Endothelial cell of umbilical vein (primary cell): ENCODE measurements at regions not wholly inside any gene's neighbourhood (a gene's known extent, or its start where the extent isn't known, plus 50 kb on each side); places are given as distances from the start of the nearest gene placed in this dataset.

Experiments used
- BruUV-seq: library from RNA; stranded (reverse); fragments of 400-500 nt; replicated peaks from 2 replicates; lab custom pipeline; 2021; lab: Mats Ljungman, UMichigan
- CTCF ChIA-PET: fragments of 300-600, 350-600 bp; sonication (Branson Sonifier 250); formaldehyde crosslinking; loops from one replicate; lab custom pipeline; 2021; ENCODE audit warnings: antibody characterized with exemption, inconsistent platforms; lab: Charles Lee
- POLR2A ChIA-PET: fragments of 300-600, 350-600 bp; sonication (Branson Sonifier 250); formaldehyde crosslinking; loops from one replicate; lab custom pipeline; 2021; ENCODE audit warnings: antibody characterized with exemption, inconsistent platforms; lab: Charles Lee
- DNase-seq: peaks from one replicate; pipeline ENCODE4 v3.0.0-alpha.2; 2011; ENCODE audit warnings: low read depth, low spot score
- FAIRE-seq: peaks from 2 replicates; lab custom pipeline; 2011; peaks lifted over from hg19 to GRCh38; lab: Jason Lieb, UNC
- H2AFZ ChIP-seq: 2 replicates; pipeline ENCODE4 v1.6.0; 2012; ENCODE audit warnings: low read depth, low read length, control low read depth, inconsistent platforms
- H3K27ac ChIP-seq: 2 replicates; pipeline ENCODE4 v1.5.1; 2011; ENCODE audit warnings: low read depth, mild to moderate bottlenecking, control low read depth, low read length, moderate library complexity; ENCODE audit not compliant: insufficient read depth
- H3K27me3 ChIP-seq, 2 experiments: 2 replicates each; pipeline versions ENCODE4 v1.6.0 to v1.6.1; 2011; ENCODE audit warnings: low read length in 2 of 2, mixed read lengths in 1 of 2; ENCODE audit not compliant: control insufficient read depth in 2 of 2, insufficient read depth in 2 of 2
- H3K36me3 ChIP-seq, 2 experiments: 2 replicates in 1 of 2; 3 replicates in 1 of 2; pipeline ENCODE4 v1.5.1; 2011; ENCODE audit warnings: low read length in 2 of 2, mild to moderate bottlenecking in 1 of 2, moderate library complexity in 1 of 2; ENCODE audit not compliant: control insufficient read depth in 2 of 2, insufficient read depth in 2 of 2; ENCODE audit errors: extremely low read depth in 1 of 2
- H3K4me1 ChIP-seq: 3 replicates; pipeline ENCODE4 v1.5.1; 2011; ENCODE audit warnings: mild to moderate bottlenecking, low read length; ENCODE audit not compliant: control insufficient read depth, insufficient read depth; ENCODE audit errors: extremely low read depth
- H3K4me2 ChIP-seq: 2 replicates; pipeline ENCODE4 v1.6.1; 2011; ENCODE audit warnings: low read length, control low read depth, mixed read lengths; ENCODE audit not compliant: insufficient read depth
- H3K4me3 ChIP-seq, 3 experiments: fragments of 200-600 bp in 1 of 3; sonication (generic), shearing (Covaris generic) in 1 of 3; replicated peaks in 1 of 3; 2 replicates each; pipeline ENCODE4 v1.5.1; 2011 to 2016; ENCODE audit warnings: control low read depth in 3 of 3, low read length in 3 of 3, mild to moderate bottlenecking in 2 of 3, inconsistent platforms in 1 of 3, low read depth in 1 of 3, moderate library complexity in 1 of 3; ENCODE audit not compliant: insufficient read depth in 1 of 3
- H3K79me2 ChIP-seq: 2 replicates; pipeline ENCODE4 v1.6.0; 2012; ENCODE audit warnings: low read length, inconsistent platforms; ENCODE audit not compliant: control insufficient read depth, insufficient read depth
- H3K9ac ChIP-seq: replicated peaks from 2 replicates; pipeline ENCODE3; 2011; ENCODE audit warnings: low read length, control low read depth; ENCODE audit not compliant: insufficient read depth; ENCODE audit errors: extremely low read depth
- H3K9me1 ChIP-seq: replicated peaks from 3 replicates; pipeline ENCODE4 v1.6.0; 2011; ENCODE audit warnings: mild to moderate bottlenecking, low read length; ENCODE audit not compliant: control insufficient read depth, insufficient read depth; ENCODE audit errors: extremely low read depth
- H3K9me3 ChIP-seq: replicated peaks from 2 replicates; pipeline ENCODE4 v1.5.1; 2012; ENCODE audit warnings: low read length, inconsistent platforms; ENCODE audit not compliant: control insufficient read depth, insufficient read depth
- H4K20me1 ChIP-seq: replicated peaks from 2 replicates; pipeline ENCODE3; 2011; ENCODE audit warnings: mild to moderate bottlenecking, low read length; ENCODE audit not compliant: control insufficient read depth, insufficient read depth; ENCODE audit errors: extremely low read depth
- EZH2 ChIP-seq: IDR thresholded peaks from 2 replicates; pipeline ENCODE4 v1.6.1; 2012; ENCODE audit warnings: borderline replicate concordance, low read depth, mild to moderate bottlenecking, moderate library complexity, low read length, inconsistent platforms; ENCODE audit not compliant: severe bottlenecking
- FOS ChIP-seq: IDR thresholded peaks from 2 replicates; pipeline ENCODE4 v1.6.1; 2011; ENCODE audit warnings: mild to moderate bottlenecking, low read length, moderate library complexity, borderline replicate concordance; ENCODE audit not compliant: insufficient read depth
- GATA2 ChIP-seq: IDR thresholded peaks from 2 replicates; pipeline ENCODE4 v1.7.0; 2011; ENCODE audit warnings: low read depth, mild to moderate bottlenecking, moderate library complexity, mixed read lengths, low read length; ENCODE audit not compliant: insufficient read length, insufficient read depth
- JUN ChIP-seq: IDR thresholded peaks from 2 replicates; pipeline ENCODE4 v1.6.1; 2011; ENCODE audit warnings: borderline replicate concordance, low read depth; ENCODE audit not compliant: insufficient read length, insufficient read depth
- MYC ChIP-seq: IDR thresholded peaks from one replicate; pipeline ENCODE4 v1.6.1; 2011; ENCODE audit warnings: mild to moderate bottlenecking, low read depth, low read length
- POLR2A ChIP-seq: IDR thresholded peaks from 2 replicates; pipeline ENCODE4 v1.6.1; 2012; ENCODE audit warnings: low read depth, mild to moderate bottlenecking, control low read depth, low read length
- POLR2AphosphoS5 ChIP-seq: IDR thresholded peaks from 2 replicates; pipeline ENCODE4 v1.6.1; 2012; ENCODE audit warnings: low read depth, mild to moderate bottlenecking, control low read depth, low read length, moderate library complexity; ENCODE audit not compliant: insufficient read depth
- dilution Hi-C: fragments of 300-500 bp; cut with MboI; formaldehyde crosslinking; loops from one replicate; pipeline ENCODE4 v1.15.0; 2019; ENCODE audit warnings: low sequenced_read_pairs; ENCODE audit not compliant: extremely low pct_ligation_motif_present
- intact Hi-C: fragments of 100-400 bp; cut with micrococcal nuclease; formaldehyde crosslinking; loops from one replicate; pipeline ENCODE4 v1.10.0; 2022
- TF ChIP-seq, protein P1 (sequence below): IDR thresholded peaks from 2 replicates; pipeline ENCODE4 v1.6.1; 2011; ENCODE audit not compliant: insufficient read depth, insufficient read length
- TF ChIP-seq, protein P2 (sequence below), 2 donors: IDR thresholded peaks; 1 replicate in 1 of 2; 2 replicates in 1 of 2; pipeline ENCODE4 v1.5.1; 2011; ENCODE audit warnings: low read length in 2 of 2, mild to moderate bottlenecking in 2 of 2, moderate library complexity in 2 of 2, control low read depth in 1 of 2, inconsistent platforms in 1 of 2, low read depth in 1 of 2; ENCODE audit not compliant: insufficient read depth in 1 of 2; ENCODE audit errors: extremely low read depth in 1 of 2

DNA sequence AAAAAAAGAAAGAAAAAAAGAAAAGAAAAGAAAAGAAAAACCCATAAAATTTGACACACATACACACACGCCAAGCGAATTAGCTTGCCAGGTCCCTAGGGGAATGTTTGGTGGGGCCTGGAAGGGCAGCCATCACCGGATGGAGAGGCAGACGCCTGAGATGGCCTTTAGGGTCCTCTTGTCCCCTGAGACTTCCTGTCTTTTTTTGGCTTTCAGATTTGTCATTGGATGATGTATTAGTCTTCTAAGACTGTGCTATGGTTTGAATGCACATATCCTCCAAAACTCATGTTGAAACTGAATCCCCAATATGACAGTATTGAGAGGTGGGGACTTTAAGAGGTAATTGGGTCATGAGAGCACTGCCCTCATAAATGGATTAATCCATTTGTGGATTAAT is 211.8 kb downstream of the TOMM20 start:
- intact Hi-C loops (no loop called here), dilution Hi-C loops (no loop called here)
- no peaks in the 10 kb centered on the region for H3K9me1 ChIP-seq
- BruUV-seq, result no TSS peak
- no peaks in the 10 kb centered on the region for H3K27me3 ChIP-seq
- H3K4me3 ChIP-seq, result no peak overlapping the region
- no peak overlapping the region for H3K4me2 ChIP-seq
- peaks cover 41% of the 10 kb centered on the region for H3K4me1 ChIP-seq
- FAIRE-seq, result no peak
- H3K27ac ChIP-seq, result no peak overlapping the region
- H3K9ac ChIP-seq, result no peak overlapping the region
- H2AFZ ChIP-seq, result no peak overlapping the region
- H4K20me1 ChIP-seq, result no peaks in the 10 kb centered on the region
- H3K79me2 ChIP-seq, result no peaks in the 10 kb centered on the region
- no peaks in the 10 kb centered on the region for H3K36me3 ChIP-seq
- DNase-seq, result no peak
- ChIA-PET CTCF (no interaction called here), POLR2A (no interaction called here)
- TF ChIP-seq FOS, result no peak
- TF ChIP-seq EZH2, result no peak
- no peak for TF ChIP-seq POLR2AphosphoS5
- TF ChIP-seq, protein P1, sequence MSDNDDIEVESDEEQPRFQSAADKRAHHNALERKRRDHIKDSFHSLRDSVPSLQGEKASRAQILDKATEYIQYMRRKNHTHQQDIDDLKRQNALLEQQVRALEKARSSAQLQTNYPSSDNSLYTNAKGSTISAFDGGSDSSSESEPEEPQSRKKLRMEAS, result no peak
- no peak for TF ChIP-seq GATA2
- TF ChIP-seq POLR2A, result no peak
- no peak for TF ChIP-seq JUN
- TF ChIP-seq MYC, result no peak
- TF ChIP-seq, protein P2, sequence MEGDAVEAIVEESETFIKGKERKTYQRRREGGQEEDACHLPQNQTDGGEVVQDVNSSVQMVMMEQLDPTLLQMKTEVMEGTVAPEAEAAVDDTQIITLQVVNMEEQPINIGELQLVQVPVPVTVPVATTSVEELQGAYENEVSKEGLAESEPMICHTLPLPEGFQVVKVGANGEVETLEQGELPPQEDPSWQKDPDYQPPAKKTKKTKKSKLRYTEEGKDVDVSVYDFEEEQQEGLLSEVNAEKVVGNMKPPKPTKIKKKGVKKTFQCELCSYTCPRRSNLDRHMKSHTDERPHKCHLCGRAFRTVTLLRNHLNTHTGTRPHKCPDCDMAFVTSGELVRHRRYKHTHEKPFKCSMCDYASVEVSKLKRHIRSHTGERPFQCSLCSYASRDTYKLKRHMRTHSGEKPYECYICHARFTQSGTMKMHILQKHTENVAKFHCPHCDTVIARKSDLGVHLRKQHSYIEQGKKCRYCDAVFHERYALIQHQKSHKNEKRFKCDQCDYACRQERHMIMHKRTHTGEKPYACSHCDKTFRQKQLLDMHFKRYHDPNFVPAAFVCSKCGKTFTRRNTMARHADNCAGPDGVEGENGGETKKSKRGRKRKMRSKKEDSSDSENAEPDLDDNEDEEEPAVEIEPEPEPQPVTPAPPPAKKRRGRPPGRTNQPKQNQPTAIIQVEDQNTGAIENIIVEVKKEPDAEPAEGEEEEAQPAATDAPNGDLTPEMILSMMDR (IDR thresholded peaks at IDR 0.05; ENCODE audit: extremely low read depth in 1 of 2, insufficient read depth in 1 of 2, low read depth in 1 of 2, low read length in 2 of 2), result no peak
- H3K9me3 ChIP-seq, result no peaks in the 10 kb centered on the region
